PC-3 (cell line): ENCODE measurements at regions not wholly inside any gene's neighbourhood (a gene's known extent, or its start where the extent isn't known, plus 50 kb on each side); places are given as distances from the start of the nearest gene placed in this dataset.

Experiments used
- CTCF ChIP-seq: fragments of 300-600 bp; sonication (generic); conservative IDR thresholded peaks from 2 replicates; pipeline ENCODE4 v1.5.1; 2017; ENCODE audit warnings: antibody characterized with exemption, low read depth, mild to moderate bottlenecking, low read length
- EZH2 ChIP-seq: fragments of 300-600 bp; sonication (generic); IDR thresholded peaks from one replicate; pipeline ENCODE4 v1.6.1; 2017; ENCODE audit warnings: antibody characterized with exemption, mild to moderate bottlenecking, low read length; ENCODE audit not compliant: unreplicated experiment
- EZH2phosphoT487 ChIP-seq: fragments of 300-600 bp; sonication (generic); IDR thresholded peaks from 2 replicates; pipeline ENCODE4 v1.6.1; 2018; ENCODE audit warnings: mild to moderate bottlenecking, antibody characterized with exemption, low read length, borderline replicate concordance

GRCh38 chr5:106801554-106801953, 869.2 kb downstream of the EFNA5 start:
- TF ChIP-seq CTCF (no peak), EZH2phosphoT487 (no peak), EZH2 (no peak)
